Embryonic facial prominence (tissue), 1 donor: ENCODE measurements at regions not wholly inside any gene's neighbourhood (a gene's known extent, or its start where the extent isn't known, plus 50 kb on each side); places are given as distances from the start of the nearest gene placed in this dataset.

Experiments used
- DNase-seq: peaks from one replicate; pipeline ENCODE4 v3.0.0-alpha.2; 2016; ENCODE audit errors: extremely low spot score

DNA sequence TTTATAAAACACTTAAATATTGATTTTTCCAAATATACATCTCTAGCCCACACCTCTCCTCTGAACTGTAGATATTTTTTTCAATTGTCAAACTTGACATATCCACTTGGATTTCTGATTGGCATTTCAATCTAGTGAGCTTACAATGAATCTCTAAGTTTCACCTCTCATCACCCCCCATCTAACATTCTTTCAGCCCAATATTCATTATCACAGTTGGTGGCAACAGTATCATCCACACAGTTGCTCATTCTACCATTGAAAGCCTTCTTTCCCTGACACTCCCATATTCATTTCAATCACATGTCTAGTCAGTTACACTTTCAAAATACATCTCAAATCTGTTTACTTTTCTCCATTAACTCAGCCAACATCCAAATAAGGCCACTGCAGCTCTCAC is 385.2 kb downstream of the PCDH20 start:
- DNase-seq, result no peak

DNA sequence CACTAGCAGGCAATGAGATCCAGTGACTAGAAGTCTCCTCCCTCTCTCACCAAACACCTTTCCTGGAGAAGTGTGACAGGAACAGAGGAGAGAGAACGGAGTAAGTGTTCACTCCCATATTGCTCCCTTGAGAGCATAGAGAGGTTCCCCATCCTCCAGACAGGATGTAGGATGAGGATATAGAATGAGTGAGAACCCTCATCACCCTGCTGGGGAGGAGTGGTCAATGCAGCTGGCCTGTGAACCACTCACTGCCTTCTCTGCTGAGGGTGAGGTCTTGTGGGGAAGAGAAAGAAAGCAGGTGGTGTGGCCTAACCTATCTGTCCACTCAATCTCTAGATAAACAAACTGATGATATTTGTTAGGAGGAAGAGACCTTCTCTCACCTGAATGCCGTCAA is 386.6 kb downstream of the PCDH20 start:
- no peak for DNase-seq

DNA sequence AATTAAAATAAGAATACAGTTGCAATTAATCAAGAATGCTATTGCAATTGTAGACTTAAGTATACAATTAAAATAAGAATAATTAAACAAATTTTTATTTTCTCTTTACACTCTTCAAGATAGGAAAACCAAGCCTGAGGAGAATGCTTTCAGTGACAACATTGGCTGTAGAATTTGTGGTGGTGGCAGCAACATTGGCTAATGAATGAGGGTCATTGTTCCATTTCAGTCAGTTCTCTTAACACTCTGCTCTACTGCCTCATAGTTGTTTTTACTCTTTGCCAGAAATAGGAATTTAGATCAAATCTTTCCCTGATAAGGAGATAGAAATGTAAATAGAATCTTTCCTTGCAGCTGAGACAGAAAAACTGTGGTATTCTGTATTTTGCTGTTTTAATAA is 391.6 kb downstream of the PCDH20 start:
- DNase-seq, result no peak

DNA sequence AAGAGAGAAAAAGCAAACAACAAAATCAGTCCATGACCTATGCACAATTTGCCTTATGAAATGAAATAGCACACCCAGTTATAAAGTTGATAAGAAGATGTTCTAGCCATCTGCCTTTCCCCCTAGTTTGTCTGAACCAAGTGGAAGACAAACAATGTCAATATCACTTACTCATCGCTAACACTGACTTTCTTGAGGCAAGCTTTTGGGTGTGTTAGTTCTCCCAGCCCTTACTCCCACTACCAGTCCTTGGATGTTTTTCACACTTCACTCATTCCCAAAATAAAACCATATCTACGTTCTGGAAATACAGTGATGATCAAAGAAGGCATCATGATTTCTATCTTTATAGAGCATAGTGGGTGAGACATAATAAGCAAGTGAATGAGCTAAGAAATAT is 393.8 kb downstream of the PCDH20 start:
- no peak for DNase-seq

DNA sequence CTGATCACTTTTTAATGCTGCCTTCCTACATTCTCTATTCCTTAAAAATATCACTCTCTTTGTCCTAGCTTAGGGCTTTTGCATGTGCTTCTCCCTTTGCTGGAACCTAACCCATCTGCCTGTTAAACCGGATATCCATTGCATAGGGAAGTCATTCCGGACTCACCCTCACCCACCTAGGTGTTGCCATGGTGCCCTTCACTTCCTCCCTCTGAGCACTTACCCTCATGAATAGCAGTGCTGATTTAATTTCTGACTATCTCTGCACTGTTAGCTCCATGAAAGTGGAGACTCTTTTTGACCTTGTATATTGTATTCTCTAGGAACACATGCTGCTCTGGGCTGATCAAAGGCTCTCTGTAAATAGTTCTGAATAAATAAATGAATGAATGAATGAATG is 401.9 kb downstream of the PCDH20 start:
- no peak for DNase-seq

DNA sequence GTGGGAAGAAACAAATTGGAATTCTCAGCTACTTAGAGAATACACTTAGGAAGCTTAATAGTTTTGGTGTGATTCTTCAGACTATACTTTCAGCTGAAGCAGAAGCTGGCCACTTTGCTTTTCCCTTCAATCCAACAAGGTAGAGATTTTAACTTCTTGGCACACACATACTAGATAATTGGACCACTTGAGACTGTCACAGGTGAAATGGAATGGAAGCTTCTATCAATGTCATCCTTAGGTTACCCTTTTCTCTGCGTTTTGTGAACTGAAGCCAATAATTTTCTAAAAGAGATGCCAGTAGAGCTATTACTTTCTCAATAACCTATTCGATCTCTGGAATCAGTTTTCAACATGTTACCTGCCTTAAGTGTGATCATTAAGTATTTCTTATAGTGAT is 405.3 kb downstream of the PCDH20 start:
- DNase-seq, result no peak

DNA sequence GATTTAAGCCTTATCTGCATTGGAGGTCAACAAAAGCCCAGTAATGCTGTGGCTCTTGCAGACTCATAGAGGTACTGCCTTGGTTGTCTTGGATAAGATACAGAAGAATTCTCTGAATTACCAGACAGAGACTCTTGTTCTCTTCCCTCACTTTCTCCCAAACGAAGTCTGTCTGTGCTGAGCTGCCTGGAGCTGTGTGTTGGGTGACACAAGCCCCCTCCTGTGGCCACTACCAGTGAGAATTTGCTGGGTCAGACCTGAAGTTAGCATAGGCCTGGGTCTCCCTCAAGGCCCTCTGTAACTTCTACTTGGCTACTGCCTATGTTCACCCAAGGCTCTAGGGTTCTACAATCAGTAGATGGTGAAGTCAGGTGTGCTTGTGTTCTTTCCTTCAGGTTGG is 413.0 kb downstream of the PCDH20 start:
- no peak for DNase-seq

DNA sequence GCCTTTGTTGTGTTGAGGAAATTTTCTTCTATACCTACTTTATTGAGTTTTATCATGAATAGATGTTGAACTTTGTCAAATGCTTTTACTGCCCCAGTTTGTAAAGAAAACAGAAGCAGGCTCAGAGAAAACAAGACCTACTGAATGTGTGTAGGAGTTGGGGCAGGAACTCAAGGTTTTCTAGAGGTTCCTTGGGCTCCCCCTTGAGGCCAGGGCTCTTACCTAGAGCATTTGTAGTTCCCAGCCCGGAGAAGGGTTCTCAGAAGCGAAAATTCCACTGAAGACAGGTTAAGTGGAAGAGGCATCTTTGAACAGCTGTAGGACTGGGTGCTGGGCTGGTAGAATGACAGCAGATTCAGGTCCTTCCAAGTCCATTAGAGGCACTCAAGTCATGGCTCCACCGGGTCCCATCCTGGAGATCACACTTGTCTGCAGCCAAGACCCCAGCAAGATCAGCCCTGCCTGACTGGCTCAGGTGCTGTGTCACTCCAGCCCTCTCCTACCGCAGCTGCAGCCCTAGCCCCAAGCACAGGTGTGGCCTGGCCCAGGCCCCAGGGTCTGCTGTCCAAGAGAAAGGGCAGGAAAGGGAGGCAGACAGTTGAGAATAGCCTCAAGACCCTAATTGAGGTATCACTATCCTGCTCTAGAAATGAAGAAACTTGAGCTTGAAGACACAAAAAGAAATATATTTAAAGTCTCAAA is 425.5 kb downstream of the PCDH20 start:
- DNase-seq, result no peak

DNA sequence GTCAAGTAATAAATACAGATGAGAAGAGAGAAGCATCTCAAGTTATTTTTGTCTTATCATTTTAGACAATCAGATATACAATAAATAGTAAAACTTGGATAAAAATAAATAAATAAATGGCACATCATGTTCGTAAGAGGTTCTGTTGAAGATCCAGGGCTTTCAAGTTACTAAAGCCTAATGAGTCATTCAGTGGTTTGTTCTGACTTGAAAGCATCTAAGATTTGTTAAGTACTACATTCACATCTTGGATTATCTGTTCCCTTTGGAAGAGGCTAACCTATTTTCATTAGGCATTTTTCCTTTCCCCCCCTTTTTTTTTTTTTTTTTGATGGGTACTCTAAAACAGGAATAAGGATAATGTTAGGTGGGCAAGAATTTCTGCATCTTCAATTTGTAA is 429.3 kb downstream of the PCDH20 start:
- no peak for DNase-seq

DNA sequence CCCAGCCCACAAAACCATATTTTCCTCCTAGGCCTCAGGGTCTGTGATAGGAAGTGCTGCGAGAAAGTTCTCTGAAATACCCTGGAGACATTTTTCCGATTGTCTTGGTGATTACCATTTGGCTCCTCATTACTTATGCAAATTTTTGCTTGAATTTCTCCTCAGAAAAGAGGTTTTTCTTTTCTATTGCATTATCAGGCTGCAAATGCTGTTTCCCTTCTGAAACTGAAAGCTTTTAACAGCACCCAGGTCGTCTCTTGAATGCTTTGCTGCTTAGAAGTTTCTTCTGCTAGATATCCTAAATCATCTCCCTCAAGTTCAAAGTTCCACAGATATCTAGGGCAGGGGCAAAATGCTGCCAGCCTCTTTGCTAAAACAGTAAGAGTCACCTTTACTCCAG is 434.2 kb downstream of the PCDH20 start:
- no peak for DNase-seq

DNA sequence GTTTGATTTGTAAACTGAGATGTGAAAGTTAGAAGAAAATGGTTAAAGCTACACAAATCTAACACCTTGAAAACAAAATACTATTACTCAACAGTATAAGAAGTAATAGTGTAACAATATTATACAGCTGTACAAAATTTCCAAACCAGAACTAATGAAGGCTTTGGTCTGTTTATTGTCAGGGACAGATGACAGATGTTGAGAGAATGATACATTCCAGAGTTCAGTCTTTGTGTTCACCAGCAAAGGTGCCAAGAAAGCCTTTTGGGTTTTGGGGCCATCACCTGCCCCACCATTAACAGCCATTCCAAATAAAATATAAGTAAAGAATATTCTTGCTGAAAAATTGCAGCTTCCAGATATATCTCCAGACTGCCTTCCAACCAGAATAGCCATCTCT is 439.3 kb downstream of the PCDH20 start:
- no peak for DNase-seq

DNA sequence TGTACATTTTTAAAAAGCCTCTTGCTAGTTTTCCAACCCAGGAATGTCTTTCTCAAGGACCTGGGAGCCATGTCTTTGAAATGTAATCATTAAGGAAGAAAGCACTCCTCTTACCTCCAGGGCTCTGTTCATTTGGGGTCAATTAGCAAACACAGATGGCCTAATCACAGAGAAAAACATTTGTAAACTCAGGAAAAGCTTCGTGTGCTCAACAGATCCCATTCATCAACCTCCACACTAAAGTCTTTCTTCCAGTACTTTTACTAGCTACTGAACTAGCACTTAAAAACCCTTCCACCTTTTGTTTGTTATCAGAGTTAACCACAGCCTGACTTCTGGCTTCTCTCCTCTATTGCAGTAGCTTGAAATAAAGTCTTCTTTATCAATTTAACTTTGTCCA is 441.4 kb downstream of the PCDH20 start:
- DNase-seq, result no peak

DNA sequence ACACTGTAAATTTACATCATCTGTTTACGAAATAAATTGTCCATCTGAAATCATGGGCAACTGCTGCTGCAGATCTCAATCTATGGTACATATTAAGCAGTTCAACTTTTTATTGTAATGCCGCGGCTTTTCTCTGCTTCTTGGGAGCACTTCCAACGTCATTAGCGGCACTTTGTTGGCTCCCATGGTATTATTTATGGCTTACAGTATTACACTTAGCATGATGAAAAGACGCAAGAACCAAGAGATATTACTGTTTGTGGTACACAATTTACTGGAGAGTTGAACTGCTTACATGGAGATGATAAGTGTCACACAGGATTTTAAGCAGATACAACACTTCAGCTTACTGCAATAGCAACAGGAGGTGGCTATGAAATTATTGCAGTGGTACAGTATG is 442.1 kb downstream of the PCDH20 start:
- no peak for DNase-seq

DNA sequence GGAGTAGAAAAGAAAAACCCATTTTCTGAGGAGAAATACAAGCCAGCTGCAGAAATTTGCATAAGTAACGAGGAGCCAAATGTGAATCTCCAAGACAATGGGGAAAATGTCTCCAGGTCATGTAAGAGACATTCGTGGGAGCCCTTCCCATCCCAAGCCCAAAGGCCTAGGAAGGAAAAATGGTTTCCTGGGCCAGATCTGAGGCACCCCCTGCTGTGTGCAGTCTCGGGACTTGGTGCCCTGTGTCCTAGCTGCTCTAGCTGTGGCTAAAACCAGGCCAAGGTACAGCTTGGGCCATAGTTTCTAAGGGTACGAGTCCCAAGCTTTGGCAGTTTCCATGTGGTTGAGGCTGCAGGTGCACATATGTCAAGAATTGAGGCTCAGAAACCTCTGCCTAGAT is 444.9 kb downstream of the PCDH20 start:
- no peak for DNase-seq

DNA sequence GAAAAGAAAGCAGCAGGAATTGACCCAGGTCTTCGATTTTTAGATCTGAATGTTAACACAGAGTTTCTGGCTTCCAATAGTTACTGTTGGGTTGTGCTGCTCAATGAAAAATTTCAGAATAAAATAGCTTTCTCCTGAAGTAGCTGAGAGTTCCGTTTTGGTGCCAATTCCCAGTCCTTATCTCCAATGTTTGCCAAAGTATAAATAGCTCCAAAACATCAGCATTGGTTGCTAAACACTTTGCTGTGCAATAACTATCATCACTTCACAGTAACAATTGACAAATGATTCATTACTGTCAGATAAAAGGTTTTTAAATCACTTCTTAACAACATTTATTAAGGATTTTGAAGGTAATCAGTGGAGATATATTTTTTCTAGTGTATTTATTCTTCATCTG is 446.0 kb downstream of the PCDH20 start:
- no peak for DNase-seq

DNA sequence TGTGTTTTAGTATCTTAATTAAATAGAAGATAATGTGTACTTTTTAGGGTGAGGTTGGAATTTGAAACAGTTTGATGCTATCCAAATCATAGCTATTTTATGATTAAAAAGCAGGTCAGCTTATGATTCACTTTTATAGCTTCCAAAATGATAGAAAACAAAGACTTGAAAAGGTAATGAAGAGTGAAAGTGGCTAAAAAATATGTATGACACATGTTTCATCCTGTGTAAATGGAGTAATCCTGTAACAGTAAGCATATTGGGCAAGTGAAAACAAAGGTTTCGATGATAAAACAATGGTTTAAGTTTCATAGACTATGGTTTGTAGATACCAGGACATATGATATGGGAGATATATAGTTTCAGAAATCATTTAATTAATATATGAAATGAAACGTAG is 456.2 kb downstream of the PCDH20 start:
- no peak for DNase-seq

DNA sequence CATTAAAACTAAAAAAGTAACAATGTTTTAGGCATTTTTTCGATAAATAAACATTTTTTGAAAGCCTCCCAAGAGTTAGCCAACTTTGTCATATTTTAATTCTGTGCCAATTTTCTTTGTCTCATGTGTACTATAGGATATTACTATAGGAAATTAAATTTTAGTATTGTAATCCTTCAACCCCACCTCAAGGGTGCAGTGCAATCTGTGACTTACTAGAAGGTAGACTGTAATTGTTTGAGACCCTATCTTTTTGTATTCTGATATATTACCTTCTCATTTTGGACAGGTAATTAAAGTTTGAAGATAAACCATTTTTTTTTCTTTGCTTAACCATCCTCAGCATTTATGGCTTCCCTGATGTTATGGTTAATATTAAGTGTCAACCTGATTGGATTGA is 457.8 kb downstream of the PCDH20 start:
- no peak for DNase-seq

DNA sequence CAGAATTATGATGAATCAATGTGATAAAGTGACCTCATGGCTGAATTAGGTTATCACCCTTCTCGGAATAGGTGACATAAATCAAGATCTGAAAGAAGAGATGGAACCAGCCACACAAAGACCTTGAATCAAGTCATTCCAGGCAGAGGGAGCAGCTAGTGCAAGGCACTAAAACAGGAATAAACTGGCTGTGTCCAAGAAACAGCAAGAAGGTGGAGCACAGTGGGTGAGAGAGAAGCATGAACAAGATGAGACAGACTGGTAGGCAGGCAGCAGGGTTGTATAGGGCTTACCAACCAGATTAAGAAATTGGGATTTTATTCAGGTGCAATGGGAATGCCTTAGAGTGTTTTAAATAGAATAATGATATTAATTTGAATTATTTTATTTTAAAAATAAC is 470.3 kb downstream of the PCDH20 start:
- DNase-seq, result no peak

DNA sequence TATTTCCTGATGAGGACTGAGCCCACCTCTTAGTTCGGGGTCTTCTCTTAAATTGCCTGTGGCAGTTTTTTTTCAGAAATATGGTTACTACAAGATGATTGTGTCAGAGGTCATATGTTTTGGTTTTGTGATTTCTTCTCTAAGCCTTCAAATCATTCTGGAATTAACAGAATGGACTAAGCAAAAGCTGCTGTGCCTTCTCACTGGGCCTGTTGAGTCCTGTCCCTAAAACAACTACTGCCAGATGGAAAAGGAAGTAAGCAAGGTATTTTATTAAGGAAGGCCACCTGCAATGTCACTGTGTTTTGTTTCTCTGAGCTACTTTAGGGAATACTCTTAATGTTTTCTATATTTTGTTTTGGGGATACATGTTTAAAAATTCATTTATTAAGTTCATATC is 470.8 kb downstream of the PCDH20 start:
- no peak for DNase-seq

DNA sequence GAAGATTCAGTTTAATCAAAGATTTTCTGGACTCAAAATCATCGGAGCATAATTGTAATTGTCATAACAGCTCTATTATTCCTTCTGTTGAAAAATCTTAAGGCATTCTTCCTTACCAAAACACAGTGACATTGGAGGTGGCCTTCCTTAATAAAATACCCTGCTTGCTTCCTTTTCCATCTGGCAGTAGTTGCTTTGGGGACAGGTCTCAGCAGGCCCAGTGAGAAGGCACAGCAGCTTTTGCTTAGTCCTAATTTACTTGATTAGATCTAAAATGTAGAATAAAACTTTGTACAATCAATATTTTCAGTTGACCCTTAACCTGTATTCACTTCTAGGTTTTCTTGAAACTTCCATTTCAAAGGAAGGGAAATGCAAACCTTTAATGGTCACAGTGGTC is 471.6 kb downstream of the PCDH20 start:
- DNase-seq, result no peak

DNA sequence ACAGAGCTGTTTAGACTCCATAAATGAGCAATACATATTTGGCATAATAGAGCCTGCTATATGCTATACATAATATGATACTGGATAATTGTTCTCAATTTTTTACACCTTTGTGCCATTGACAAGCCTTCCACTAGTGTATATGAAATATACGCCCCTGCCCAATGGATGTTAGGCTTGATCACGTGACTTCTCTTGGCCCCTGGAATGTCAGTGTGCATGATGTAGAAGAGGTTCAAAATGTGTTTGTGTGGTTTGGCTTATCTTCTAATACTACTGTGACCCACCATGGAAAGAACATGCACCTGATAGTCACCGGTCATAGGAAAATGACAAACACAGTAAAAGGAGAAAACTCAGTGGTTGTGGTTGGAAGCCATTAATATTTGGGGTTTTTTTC is 479.4 kb downstream of the PCDH20 start:
- no peak for DNase-seq

DNA sequence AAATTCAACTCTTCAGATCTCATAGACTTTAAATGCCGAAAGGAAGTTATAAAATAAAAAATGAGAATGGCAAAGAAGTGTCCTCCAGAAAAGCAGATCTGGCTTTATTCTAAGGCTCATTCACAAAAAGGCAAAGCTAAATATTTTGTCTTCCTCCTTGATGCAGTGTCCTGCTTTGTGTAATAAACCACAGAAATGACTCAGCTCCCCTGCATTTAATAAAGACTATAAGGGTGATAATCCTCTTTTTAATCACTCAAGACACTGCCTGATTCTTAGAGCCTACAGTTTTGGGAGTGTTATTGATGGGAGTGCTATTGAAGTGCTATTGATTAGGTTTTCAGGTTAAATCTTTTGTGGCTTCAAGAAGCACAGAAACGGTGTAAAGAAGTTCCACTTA is 482.0 kb downstream of the PCDH20 start:
- DNase-seq, result no peak

DNA sequence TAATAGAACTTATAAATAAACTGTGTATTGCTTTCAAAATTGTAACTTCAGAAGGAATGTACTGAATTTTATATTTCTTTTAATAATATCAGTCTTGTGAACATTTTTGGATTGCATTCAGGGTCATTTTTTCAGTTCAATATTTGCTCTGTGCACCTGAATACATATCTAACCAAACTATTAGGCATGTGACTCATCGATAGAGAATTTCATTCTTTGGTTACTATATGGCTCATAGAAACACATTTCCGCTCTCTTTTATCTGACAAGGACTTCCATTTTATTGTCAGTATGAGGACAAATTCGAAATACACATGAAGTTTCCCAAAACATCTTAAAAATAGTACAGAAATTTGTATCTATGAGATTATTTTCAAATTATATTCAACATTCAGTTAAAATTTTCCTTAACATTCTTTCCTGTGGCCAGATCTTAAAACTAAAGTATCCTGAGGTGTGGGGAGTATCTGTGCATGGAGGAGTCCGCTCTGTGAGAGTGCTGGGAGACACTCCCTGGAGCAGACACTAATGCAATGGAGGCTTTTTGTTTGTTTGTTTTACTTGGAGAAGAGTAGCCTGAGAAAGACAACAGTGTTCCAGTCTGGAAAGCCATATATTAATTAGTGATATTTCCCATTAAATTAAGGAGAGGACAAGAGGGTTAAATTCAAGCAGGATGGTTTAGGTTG is 483.6 kb downstream of the PCDH20 start:
- DNase-seq, result no peak

DNA sequence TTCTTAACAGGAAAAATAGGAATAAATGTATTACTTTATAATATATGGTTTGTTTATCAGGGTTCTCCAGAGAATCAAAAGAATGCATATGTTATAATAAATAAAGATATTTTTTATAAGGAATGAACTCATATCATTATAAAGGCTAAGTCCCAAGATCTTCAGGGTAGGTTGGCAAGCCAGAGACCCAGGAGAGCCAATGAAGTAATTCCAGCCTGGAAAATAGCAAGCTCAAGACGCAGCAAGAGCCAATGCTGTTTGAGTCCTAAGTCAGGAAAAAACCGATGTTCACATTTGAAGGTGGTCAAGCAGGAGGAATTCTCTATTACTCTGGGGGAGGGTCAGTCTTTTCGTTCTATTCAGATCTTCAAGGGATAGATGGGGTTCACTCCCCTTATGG is 490.0 kb downstream of the PCDH20 start:
- no peak for DNase-seq
